Prostate gland (tissue), 2 donors: ENCODE measurements at regions not wholly inside any gene's neighbourhood (a gene's known extent, or its start where the extent isn't known, plus 50 kb on each side); places are given as distances from the start of the nearest gene placed in this dataset.

Experiments used
- POLR2AphosphoS5 ChIP-seq: sonication (generic); formaldehyde crosslinking; IDR thresholded peaks from one replicate; pipeline ENCODE4 v1.6.1; 2017; ENCODE audit warnings: antibody characterized with exemption
- TF ChIP-seq, protein P1 (sequence below), 4 experiments: fragments of 200-600 bp in 2 of 4; fragments of 450-650 bp in 2 of 4; sonication (generic) in 2 of 4; IDR thresholded peaks; 1 replicate in 3 of 4; 2 replicates in 1 of 4; pipeline ENCODE4 v1.5.1; 2016 to 2019; ENCODE audit warnings: antibody characterized with exemption in 4 of 4, mild to moderate bottlenecking in 2 of 4, moderate library complexity in 2 of 4

DNA sequence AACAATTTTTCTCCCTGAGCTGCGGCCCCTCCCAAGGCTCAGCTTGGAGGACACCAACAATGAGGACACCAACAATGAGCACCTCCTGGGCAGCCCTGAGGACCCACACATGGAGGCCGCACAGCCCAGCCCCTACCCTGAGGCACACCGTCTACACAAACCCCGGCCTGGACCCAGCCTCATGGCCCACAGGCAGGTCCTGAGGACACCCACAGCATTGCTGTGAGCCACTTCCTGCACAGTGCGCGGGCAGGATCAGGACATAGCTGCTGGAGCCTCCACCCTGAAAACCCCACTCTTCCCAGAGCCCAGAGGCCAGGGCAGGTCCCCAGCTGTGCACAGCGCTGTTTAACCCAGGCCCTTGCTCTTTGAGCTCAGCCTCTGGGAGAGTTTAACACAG lies 194.3 kb downstream of the RTP5 start:
- TF ChIP-seq, protein P1, sequence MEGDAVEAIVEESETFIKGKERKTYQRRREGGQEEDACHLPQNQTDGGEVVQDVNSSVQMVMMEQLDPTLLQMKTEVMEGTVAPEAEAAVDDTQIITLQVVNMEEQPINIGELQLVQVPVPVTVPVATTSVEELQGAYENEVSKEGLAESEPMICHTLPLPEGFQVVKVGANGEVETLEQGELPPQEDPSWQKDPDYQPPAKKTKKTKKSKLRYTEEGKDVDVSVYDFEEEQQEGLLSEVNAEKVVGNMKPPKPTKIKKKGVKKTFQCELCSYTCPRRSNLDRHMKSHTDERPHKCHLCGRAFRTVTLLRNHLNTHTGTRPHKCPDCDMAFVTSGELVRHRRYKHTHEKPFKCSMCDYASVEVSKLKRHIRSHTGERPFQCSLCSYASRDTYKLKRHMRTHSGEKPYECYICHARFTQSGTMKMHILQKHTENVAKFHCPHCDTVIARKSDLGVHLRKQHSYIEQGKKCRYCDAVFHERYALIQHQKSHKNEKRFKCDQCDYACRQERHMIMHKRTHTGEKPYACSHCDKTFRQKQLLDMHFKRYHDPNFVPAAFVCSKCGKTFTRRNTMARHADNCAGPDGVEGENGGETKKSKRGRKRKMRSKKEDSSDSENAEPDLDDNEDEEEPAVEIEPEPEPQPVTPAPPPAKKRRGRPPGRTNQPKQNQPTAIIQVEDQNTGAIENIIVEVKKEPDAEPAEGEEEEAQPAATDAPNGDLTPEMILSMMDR (IDR thresholded peaks at IDR 0.05): no peak
- TF ChIP-seq POLR2AphosphoS5: no peak
